ENCODE measurements at regions not wholly inside any gene's neighbourhood (a gene's known extent, or its start where the extent isn't known, plus 50 kb on each side); places are given as distances from the start of the nearest gene placed in this dataset.

GRCh38 chr7:92973974-92974373 is 137.6 kb upstream of the CDK6 start:
- Histone ChIP-seq H3K36me3 (no peaks in the 10 kb centered on the region), H3K9me3 (no peaks in the 10 kb centered on the region), H3K27me3 (no peaks in the 10 kb centered on the region), H3K4me3 (ENCODE audit: low read depth, low read length) (no peak overlapping the region), H3K4me1 (no peaks in the 10 kb centered on the region)
- no peak for DNase-seq
- TF ChIP-seq, protein P1, sequence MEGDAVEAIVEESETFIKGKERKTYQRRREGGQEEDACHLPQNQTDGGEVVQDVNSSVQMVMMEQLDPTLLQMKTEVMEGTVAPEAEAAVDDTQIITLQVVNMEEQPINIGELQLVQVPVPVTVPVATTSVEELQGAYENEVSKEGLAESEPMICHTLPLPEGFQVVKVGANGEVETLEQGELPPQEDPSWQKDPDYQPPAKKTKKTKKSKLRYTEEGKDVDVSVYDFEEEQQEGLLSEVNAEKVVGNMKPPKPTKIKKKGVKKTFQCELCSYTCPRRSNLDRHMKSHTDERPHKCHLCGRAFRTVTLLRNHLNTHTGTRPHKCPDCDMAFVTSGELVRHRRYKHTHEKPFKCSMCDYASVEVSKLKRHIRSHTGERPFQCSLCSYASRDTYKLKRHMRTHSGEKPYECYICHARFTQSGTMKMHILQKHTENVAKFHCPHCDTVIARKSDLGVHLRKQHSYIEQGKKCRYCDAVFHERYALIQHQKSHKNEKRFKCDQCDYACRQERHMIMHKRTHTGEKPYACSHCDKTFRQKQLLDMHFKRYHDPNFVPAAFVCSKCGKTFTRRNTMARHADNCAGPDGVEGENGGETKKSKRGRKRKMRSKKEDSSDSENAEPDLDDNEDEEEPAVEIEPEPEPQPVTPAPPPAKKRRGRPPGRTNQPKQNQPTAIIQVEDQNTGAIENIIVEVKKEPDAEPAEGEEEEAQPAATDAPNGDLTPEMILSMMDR (IDR thresholded peaks at IDR 0.05; ENCODE audit: low read depth, low read length), result no peak

DNA sequence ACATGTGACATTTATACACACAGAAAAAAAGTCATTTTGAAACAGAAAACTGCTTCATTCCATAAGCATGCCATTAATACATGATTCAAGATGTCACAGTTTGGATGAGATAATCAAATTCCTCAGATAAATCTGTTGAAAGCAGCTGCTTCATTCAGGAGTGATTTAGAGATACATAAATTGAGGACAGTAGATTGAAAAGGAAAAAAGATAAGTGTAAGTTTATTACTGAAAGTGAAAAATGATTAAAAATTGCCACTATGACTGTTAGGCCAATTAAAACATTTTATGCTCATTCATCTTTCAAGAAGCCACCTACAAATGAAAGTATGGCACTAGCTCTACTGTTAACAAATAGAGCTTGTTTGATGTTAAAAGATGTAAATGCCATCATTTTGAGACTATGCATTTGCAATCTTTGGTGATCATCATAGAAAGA is 136.9 kb upstream of the CDK6 start:
- no peak for DNase-seq
- H3K27me3 ChIP-seq, result no peaks in the 10 kb centered on the region
- H3K36me3 ChIP-seq, result no peaks in the 10 kb centered on the region
- TF ChIP-seq, protein P1 (IDR thresholded peaks at IDR 0.05; ENCODE audit: low read depth, low read length), result no peak
- H3K4me3 ChIP-seq (ENCODE audit: low read depth, low read length), result no peak overlapping the region
- H3K9me3 ChIP-seq, result no peaks in the 10 kb centered on the region
- H3K4me1 ChIP-seq, result no peaks in the 10 kb centered on the region

- Histone ChIP-seq H3K4me3 (ENCODE audit: low read depth, low read length) (no peak overlapping the region), H3K9me3 (no peaks in the 10 kb centered on the region), H3K27me3 (no peaks in the 10 kb centered on the region), H3K4me1 (no peaks in the 10 kb centered on the region), H3K36me3 (no peaks in the 10 kb centered on the region)
- no peak for DNase-seq
- TF ChIP-seq, protein P1 (IDR thresholded peaks at IDR 0.05; ENCODE audit: low read depth, low read length), result no peak
Measured at GRCh38 chr7:92972441-92972840, 136.1 kb upstream of the CDK6 start.

DNA sequence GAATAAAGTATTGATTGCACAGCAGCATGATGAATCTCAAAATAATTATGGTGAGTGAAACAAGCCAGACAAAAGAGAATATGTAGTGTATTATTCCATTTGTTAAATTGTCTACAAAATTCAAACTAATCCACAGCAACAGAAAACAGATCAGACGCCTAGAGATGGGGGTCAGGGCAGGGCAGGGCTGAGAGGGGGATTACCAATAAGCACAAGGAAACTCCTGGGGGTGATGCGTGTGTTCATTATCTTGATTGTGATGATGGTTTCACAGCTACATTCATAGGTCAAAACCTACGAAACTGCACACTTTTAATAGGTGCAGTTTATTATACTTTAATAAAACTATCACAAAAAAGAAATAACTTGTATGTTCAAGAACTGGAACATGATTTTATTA is 132.7 kb upstream of the CDK6 start:
- no peaks in the 10 kb centered on the region for H3K4me1 ChIP-seq
- no peak for DNase-seq
- no peak overlapping the region for H3K4me3 ChIP-seq (ENCODE audit: low read depth, low read length)
- no peaks in the 10 kb centered on the region for H3K36me3 ChIP-seq
- no peaks in the 10 kb centered on the region for H3K9me3 ChIP-seq
- TF ChIP-seq, protein P1 (IDR thresholded peaks at IDR 0.05; ENCODE audit: low read depth, low read length), result no peak
- H3K27me3 ChIP-seq, result no peaks in the 10 kb centered on the region

DNA sequence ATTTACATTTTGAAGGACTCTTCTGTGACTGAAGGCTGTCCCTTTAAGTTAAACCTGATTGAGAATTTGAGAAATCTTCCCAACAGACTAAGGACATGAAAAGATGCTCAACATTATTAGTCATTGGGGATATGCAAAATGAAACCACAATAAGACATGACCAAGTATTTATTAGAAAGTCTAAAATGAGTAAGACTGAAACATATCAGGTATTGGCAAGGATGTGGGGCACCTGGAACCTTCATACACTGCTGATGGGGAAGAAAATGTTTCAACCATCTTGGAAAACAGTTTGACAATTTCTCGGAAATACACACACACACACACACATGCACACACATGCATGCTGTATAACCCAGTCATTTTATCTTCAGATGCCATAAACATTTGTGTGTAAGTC is 132.1 kb upstream of the CDK6 start:
- no peaks in the 10 kb centered on the region for H3K27me3 ChIP-seq
- H3K36me3 ChIP-seq, result no peaks in the 10 kb centered on the region
- no peaks in the 10 kb centered on the region for H3K9me3 ChIP-seq
- DNase-seq, result no peak
- no peaks in the 10 kb centered on the region for H3K4me1 ChIP-seq
- TF ChIP-seq, protein P1 (IDR thresholded peaks at IDR 0.05; ENCODE audit: low read depth, low read length), result no peak
- H3K4me3 ChIP-seq (ENCODE audit: low read depth, low read length), result no peak overlapping the region

GRCh38 chr7:92967238-92967637 is 130.9 kb upstream of the CDK6 start:
- Histone ChIP-seq H3K27me3 (no peaks in the 10 kb centered on the region), H3K36me3 (no peaks in the 10 kb centered on the region), H3K4me3 (ENCODE audit: low read depth, low read length) (no peak overlapping the region), H3K4me1 (no peaks in the 10 kb centered on the region), H3K9me3 (no peaks in the 10 kb centered on the region)
- TF ChIP-seq, protein P1 (IDR thresholded peaks at IDR 0.05; ENCODE audit: low read depth, low read length), result no peak
- DNase-seq, result no peak

Measured in BE2C (cell line).